ENCODE measurements at regions not wholly inside any gene's neighbourhood (a gene's known extent, or its start where the extent isn't known, plus 50 kb on each side); places are given as distances from the start of the nearest gene placed in this dataset.

- TF ChIP-seq ZNF311 (tag by site-specific recombination; IDR thresholded peaks at IDR 0.05; ENCODE audit: borderline replicate concordance), result no peak
- TF ChIP-seq, protein P1, sequence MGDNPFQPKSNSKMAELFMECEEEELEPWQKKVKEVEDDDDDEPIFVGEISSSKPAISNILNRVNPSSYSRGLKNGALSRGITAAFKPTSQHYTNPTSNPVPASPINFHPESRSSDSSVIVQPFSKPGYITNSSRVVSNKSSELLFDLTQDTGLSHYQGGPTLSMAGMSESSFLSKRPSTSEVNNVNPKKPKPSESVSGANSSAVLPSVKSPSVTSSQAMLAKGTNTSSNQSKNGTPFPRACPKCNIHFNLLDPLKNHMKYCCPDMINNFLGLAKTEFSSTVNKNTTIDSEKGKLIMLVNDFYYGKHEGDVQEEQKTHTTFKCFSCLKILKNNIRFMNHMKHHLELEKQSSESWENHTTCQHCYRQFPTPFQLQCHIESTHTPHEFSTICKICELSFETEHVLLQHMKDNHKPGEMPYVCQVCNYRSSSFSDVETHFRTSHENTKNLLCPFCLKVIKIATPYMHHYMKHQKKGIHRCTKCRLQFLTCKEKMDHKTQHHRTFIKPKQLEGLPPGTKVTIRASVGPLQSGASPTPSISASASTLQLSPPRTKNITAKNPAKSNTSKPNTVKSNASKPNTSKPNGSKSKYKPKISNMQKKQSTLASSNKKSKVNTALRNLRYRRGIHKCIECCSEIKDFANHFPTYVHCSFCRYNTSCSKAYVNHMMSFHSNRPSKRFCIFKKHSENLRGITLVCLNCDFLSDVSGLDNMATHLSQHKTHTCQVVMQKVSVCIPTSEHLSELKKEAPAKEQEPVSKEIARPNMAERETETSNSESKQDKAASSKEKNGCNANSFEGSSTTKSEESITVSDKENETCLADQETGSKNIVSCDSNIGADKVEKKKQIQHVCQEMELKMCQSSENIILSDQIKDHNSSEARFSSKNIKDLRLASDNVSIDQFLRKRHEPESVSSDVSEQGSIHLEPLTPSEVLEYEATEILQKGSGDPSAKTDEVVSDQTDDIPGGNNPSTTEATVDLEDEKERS (tag by site-specific recombination; IDR thresholded peaks at IDR 0.05), result no peak
- TF ChIP-seq, protein P2, sequence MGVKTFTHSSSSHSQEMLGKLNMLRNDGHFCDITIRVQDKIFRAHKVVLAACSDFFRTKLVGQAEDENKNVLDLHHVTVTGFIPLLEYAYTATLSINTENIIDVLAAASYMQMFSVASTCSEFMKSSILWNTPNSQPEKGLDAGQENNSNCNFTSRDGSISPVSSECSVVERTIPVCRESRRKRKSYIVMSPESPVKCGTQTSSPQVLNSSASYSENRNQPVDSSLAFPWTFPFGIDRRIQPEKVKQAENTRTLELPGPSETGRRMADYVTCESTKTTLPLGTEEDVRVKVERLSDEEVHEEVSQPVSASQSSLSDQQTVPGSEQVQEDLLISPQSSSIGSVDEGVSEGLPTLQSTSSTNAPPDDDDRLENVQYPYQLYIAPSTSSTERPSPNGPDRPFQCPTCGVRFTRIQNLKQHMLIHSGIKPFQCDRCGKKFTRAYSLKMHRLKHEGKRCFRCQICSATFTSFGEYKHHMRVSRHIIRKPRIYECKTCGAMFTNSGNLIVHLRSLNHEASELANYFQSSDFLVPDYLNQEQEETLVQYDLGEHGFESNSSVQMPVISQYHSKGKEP (tag by site-specific recombination; IDR thresholded peaks at IDR 0.05), result no peak
- no peak for TF ChIP-seq PRDM10 (tag by site-specific recombination; IDR thresholded peaks at IDR 0.05)
Observed at GRCh38 chr21:15149600-15150224, 84.9 kb upstream of the NRIP1 start.

All from HEK293 (cell line).